Prostate gland (tissue), 2 donors: ENCODE measurements at regions not wholly inside any gene's neighbourhood (a gene's known extent, or its start where the extent isn't known, plus 50 kb on each side); places are given as distances from the start of the nearest gene placed in this dataset.

Experiments used
- DNase-seq: peaks from one replicate; pipeline ENCODE4 v3.0.0-alpha.2; 2019; ENCODE audit warnings: low spot score
- H3K27ac ChIP-seq, 2 donors: fragments of 200-600 bp; sonication (generic); 2 replicates each; pipeline ENCODE4 v1.5.1; 2017 to 2019
- H3K27me3 ChIP-seq: fragments of 200-600 bp; sonication (generic); replicated peaks from 2 replicates; pipeline ENCODE4 v1.5.1; 2019; ENCODE audit not compliant: insufficient read depth
- H3K36me3 ChIP-seq, 2 donors: fragments of 200-600 bp; sonication (generic); 1 replicate in 1 of 2; 2 replicates in 1 of 2; pipeline versions ENCODE4 v1.5.1 to v1.8.1; 2017 to 2019
- H3K4me1 ChIP-seq: fragments of 200-600 bp; sonication (generic); replicated peaks from 2 replicates; pipeline ENCODE4 v1.5.1; 2019
- H3K4me3 ChIP-seq, 2 donors: fragments of 200-600 bp; sonication (generic); 2 replicates each; pipeline ENCODE4 v1.5.1; 2017 to 2019
- H3K9me3 ChIP-seq: fragments of 200-600 bp; sonication (generic); 2 replicates; pipeline ENCODE4 v1.5.1; 2017
- POLR2A ChIP-seq: fragments of 450-650 bp; IDR thresholded peaks from one replicate; pipeline ENCODE4 v1.6.1; 2016; ENCODE audit warnings: antibody characterized with exemption, mild to moderate bottlenecking
- POLR2AphosphoS5 ChIP-seq: sonication (generic); formaldehyde crosslinking; IDR thresholded peaks from one replicate; pipeline ENCODE4 v1.6.1; 2017; ENCODE audit warnings: antibody characterized with exemption
- WGBS: methylation state at CpG from one replicate; pipeline ENCODE4 v1.1.5; 2018; 5-methylcytosine and 5-hydroxymethylcytosine counted together
- intact Hi-C: fragments of 100-400 bp; cut with DNase I; formaldehyde crosslinking; loops from one replicate; pipeline ENCODE4 v1.14.2; 2022
- TF ChIP-seq, protein P1 (sequence below), 4 experiments: fragments of 200-600 bp in 2 of 4; fragments of 450-650 bp in 2 of 4; sonication (generic) in 2 of 4; IDR thresholded peaks; 1 replicate in 3 of 4; 2 replicates in 1 of 4; pipeline ENCODE4 v1.5.1; 2016 to 2019; ENCODE audit warnings: antibody characterized with exemption in 4 of 4, mild to moderate bottlenecking in 2 of 4, moderate library complexity in 2 of 4

GRCh38 chr5:120792477-120792876 is 328.4 kb downstream of the PRR16 start:
- intact Hi-C loops = no loop called here
- no peaks in the 10 kb centered on the region for H3K4me1 ChIP-seq
- H3K9me3 ChIP-seq = no peaks in the 10 kb centered on the region
- WGBS = 57% methylated on average over 2 of the region's 2 CpGs
- H3K36me3 ChIP-seq = no peaks in the 10 kb centered on the region
- no peak for DNase-seq
- no peak overlapping the region for H3K4me3 ChIP-seq
- TF ChIP-seq POLR2AphosphoS5 = no peak
- TF ChIP-seq, protein P1, sequence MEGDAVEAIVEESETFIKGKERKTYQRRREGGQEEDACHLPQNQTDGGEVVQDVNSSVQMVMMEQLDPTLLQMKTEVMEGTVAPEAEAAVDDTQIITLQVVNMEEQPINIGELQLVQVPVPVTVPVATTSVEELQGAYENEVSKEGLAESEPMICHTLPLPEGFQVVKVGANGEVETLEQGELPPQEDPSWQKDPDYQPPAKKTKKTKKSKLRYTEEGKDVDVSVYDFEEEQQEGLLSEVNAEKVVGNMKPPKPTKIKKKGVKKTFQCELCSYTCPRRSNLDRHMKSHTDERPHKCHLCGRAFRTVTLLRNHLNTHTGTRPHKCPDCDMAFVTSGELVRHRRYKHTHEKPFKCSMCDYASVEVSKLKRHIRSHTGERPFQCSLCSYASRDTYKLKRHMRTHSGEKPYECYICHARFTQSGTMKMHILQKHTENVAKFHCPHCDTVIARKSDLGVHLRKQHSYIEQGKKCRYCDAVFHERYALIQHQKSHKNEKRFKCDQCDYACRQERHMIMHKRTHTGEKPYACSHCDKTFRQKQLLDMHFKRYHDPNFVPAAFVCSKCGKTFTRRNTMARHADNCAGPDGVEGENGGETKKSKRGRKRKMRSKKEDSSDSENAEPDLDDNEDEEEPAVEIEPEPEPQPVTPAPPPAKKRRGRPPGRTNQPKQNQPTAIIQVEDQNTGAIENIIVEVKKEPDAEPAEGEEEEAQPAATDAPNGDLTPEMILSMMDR (IDR thresholded peaks at IDR 0.05) = no peak
- no peak for TF ChIP-seq POLR2A
- H3K27ac ChIP-seq = no peak overlapping the region
- H3K27me3 ChIP-seq = no peaks in the 10 kb centered on the region

GRCh38 chr5:120794121-120794520 is 330.0 kb downstream of the PRR16 start:
- Histone ChIP-seq H3K4me3 (no peak overlapping the region), H3K4me1 (no peaks in the 10 kb centered on the region), H3K9me3 (no peaks in the 10 kb centered on the region), H3K36me3 (no peaks in the 10 kb centered on the region), H3K27me3 (no peaks in the 10 kb centered on the region), H3K27ac (no peak overlapping the region)
- no peak for DNase-seq
- TF ChIP-seq POLR2A = no peak
- intact Hi-C loops = no loop called here
- 97% methylated on average over 1 of the region's 1 CpG for WGBS

- H3K4me3 ChIP-seq = no peak overlapping the region
- H3K27me3 ChIP-seq = no peaks in the 10 kb centered on the region
- H3K36me3 ChIP-seq = no peaks in the 10 kb centered on the region
- no peaks in the 10 kb centered on the region for H3K4me1 ChIP-seq
- no peaks in the 10 kb centered on the region for H3K9me3 ChIP-seq
- TF ChIP-seq, protein P1 (IDR thresholded peaks at IDR 0.05) = peak in 2 of 4 experiments; percentile 27 to 30
- TF ChIP-seq POLR2AphosphoS5 = no peak
- 4% methylated on average over 1 of the region's 1 CpG for WGBS
- DNase-seq = no peak
- H3K27ac ChIP-seq = no peak overlapping the region
- intact Hi-C loops = loop anchor here (10.0 kb wide), 1 partner anchor 858 kb away; no protein-coding TSS in a partner anchor
These were observed 339.2 kb downstream of the PRR16 start for GRCh38 chr5:120803282-120803681.

- no peak overlapping the region for H3K27ac ChIP-seq
- 44% methylated on average over 2 of the region's 2 CpGs for WGBS
- intact Hi-C loops = loop anchor here (10.0 kb wide), 1 partner anchor 860 kb away; no protein-coding TSS in a partner anchor
- DNase-seq = no peak
- no peaks in the 10 kb centered on the region for H3K9me3 ChIP-seq
- no peaks in the 10 kb centered on the region for H3K36me3 ChIP-seq
- no peaks in the 10 kb centered on the region for H3K27me3 ChIP-seq
- H3K4me1 ChIP-seq = no peaks in the 10 kb centered on the region
- TF ChIP-seq POLR2A = no peak
- TF ChIP-seq, protein P1 (IDR thresholded peaks at IDR 0.05) = no peak
- no peak for TF ChIP-seq POLR2AphosphoS5
- H3K4me3 ChIP-seq = no peak overlapping the region
These were observed 341.0 kb downstream of the PRR16 start for GRCh38 chr5:120805131-120805530.

- Histone ChIP-seq H3K36me3 (no peaks in the 10 kb centered on the region), H3K27me3 (no peaks in the 10 kb centered on the region), H3K27ac (no peak overlapping the region), H3K4me1 (no peaks in the 10 kb centered on the region), H3K9me3 (no peaks in the 10 kb centered on the region), H3K4me3 (no peak overlapping the region)
- no peak for TF ChIP-seq POLR2AphosphoS5
- TF ChIP-seq POLR2A = no peak
- TF ChIP-seq, protein P1 (IDR thresholded peaks at IDR 0.05) = no peak
- no peak for DNase-seq
- 52% methylated on average over 2 of the region's 2 CpGs for WGBS
- intact Hi-C loops = loop anchor here (10.0 kb wide), 1 partner anchor 861 kb away; no protein-coding TSS in a partner anchor
These were observed 342.1 kb downstream of the PRR16 start for GRCh38 chr5:120806202-120806601.
